Neuron (in vitro differentiated cells): ENCODE measurements at regions not wholly inside any gene's neighbourhood (a gene's known extent, or its start where the extent isn't known, plus 50 kb on each side); places are given as distances from the start of the nearest gene placed in this dataset.
"Not testable (repeated sequence)": the region's sequence is repeated elsewhere in the genome, so short reads cannot be mapped to it uniquely, and the experiment has no call there.

ENCODE experiments used
- H2AFZ ChIP-seq: one replicate; pipeline ENCODE4 v1.6.1; 2013; ENCODE audit warnings: low read depth, mild to moderate bottlenecking, inconsistent platforms, low read length, moderate library complexity
- H3K27me3 ChIP-seq: one replicate; pipeline ENCODE4 v1.6.1; 2013; ENCODE audit warnings: low read length; ENCODE audit not compliant: insufficient read depth
- H3K36me3 ChIP-seq: one replicate; pipeline ENCODE4 v1.6.1; 2013; ENCODE audit warnings: low read length; ENCODE audit not compliant: insufficient read depth
- H3K4me1 ChIP-seq: one replicate; pipeline ENCODE4 v1.6.1; 2013; ENCODE audit warnings: low read length; ENCODE audit not compliant: insufficient read depth
- H3K4me3 ChIP-seq: 2 replicates; pipeline ENCODE4 v1.5.1; 2013; ENCODE audit warnings: mild to moderate bottlenecking, low read length, moderate library complexity
- H3K9me3 ChIP-seq: one replicate; pipeline ENCODE4 v1.6.1; 2013; ENCODE audit warnings: low read length

- no peaks in the 10 kb centered on the region for H3K9me3 ChIP-seq
- H3K4me3 ChIP-seq, result no peak overlapping the region
- no peak overlapping the region for H2AFZ ChIP-seq
- no peaks in the 10 kb centered on the region for H3K27me3 ChIP-seq
- H3K36me3 ChIP-seq, result no peaks in the 10 kb centered on the region
- no peaks in the 10 kb centered on the region for H3K4me1 ChIP-seq
These were observed 1968.7 kb upstream of the FLRT2 start for GRCh38 chr14:83561261-83561660.

- H3K27me3 ChIP-seq, result no peaks in the 10 kb centered on the region
- no peak overlapping the region for H3K4me3 ChIP-seq
- H3K4me1 ChIP-seq, result no peaks in the 10 kb centered on the region
- H3K9me3 ChIP-seq, result no peaks in the 10 kb centered on the region
- no peaks in the 10 kb centered on the region for H3K36me3 ChIP-seq
- H2AFZ ChIP-seq, result no peak overlapping the region
These were observed 1963.4 kb upstream of the FLRT2 start for GRCh38 chr14:83566567-83566966.

GRCh38 chr14:83568141-83568540, 1961.8 kb upstream of the FLRT2 start:
- Histone ChIP-seq H3K36me3 (no peaks in the 10 kb centered on the region), H3K4me3 (no peak overlapping the region), H3K27me3 (no peaks in the 10 kb centered on the region), H2AFZ (no peak overlapping the region), H3K9me3 (no peaks in the 10 kb centered on the region), H3K4me1 (no peaks in the 10 kb centered on the region)

- no peaks in the 10 kb centered on the region for H3K4me1 ChIP-seq
These were observed 1954.6 kb upstream of the FLRT2 start for GRCh38 chr14:83575301-83575700.

GRCh38 chr14:83583201-83583600, 1946.7 kb upstream of the FLRT2 start:
- Histone ChIP-seq H3K36me3 (no peaks in the 10 kb centered on the region), H3K4me1 (no peaks in the 10 kb centered on the region), H3K4me3 (no peak overlapping the region), H3K9me3 (no peaks in the 10 kb centered on the region), H3K27me3 (no peaks in the 10 kb centered on the region), H2AFZ (no peak overlapping the region)

More at GRCh38 chr14:83575301-83575700, 1954.6 kb upstream of the FLRT2 start:
- Histone ChIP-seq H3K27me3 (no peaks in the 10 kb centered on the region), H3K36me3 (no peaks in the 10 kb centered on the region), H3K9me3 (no peaks in the 10 kb centered on the region), H3K4me3 (no peak overlapping the region), H2AFZ (no peak overlapping the region)

GRCh38 chr14:83594874-83595273, 1935.1 kb upstream of the FLRT2 start:
- H2AFZ ChIP-seq, result no peak overlapping the region
- H3K27me3 ChIP-seq, result no peaks in the 10 kb centered on the region
- H3K9me3 ChIP-seq, result no peaks in the 10 kb centered on the region
- H3K36me3 ChIP-seq, result no peaks in the 10 kb centered on the region
- H3K4me1 ChIP-seq, result no peaks in the 10 kb centered on the region
- no peak overlapping the region for H3K4me3 ChIP-seq

- no peaks in the 10 kb centered on the region for H3K27me3 ChIP-seq
- no peak overlapping the region for H3K4me3 ChIP-seq
- H3K36me3 ChIP-seq, result no peaks in the 10 kb centered on the region
- no peaks in the 10 kb centered on the region for H3K4me1 ChIP-seq
- no peak overlapping the region for H2AFZ ChIP-seq
- no peaks in the 10 kb centered on the region for H3K9me3 ChIP-seq
These were observed 1922.3 kb upstream of the FLRT2 start for GRCh38 chr14:83607682-83608081.

GRCh38 chr14:83611491-83611890, 1918.5 kb upstream of the FLRT2 start:
- H3K4me1 ChIP-seq, result no peaks in the 10 kb centered on the region

GRCh38 chr14:83611906-83612390, 1918.0 kb upstream of the FLRT2 start:
- H3K27me3 ChIP-seq, result no peaks in the 10 kb centered on the region
- no peaks in the 10 kb centered on the region for H3K36me3 ChIP-seq
- no peak overlapping the region for H2AFZ ChIP-seq
- no peaks in the 10 kb centered on the region for H3K9me3 ChIP-seq
- no peak overlapping the region for H3K4me3 ChIP-seq
- no peaks in the 10 kb centered on the region for H3K4me1 ChIP-seq

More at GRCh38 chr14:83611491-83611890, 1918.5 kb upstream of the FLRT2 start:
- no peaks in the 10 kb centered on the region for H3K9me3 ChIP-seq
- H3K4me3 ChIP-seq, result no peak overlapping the region
- H3K27me3 ChIP-seq, result no peaks in the 10 kb centered on the region
- H3K36me3 ChIP-seq, result no peaks in the 10 kb centered on the region
- no peak overlapping the region for H2AFZ ChIP-seq

- H3K9me3 ChIP-seq, result no peaks in the 10 kb centered on the region
- H3K36me3 ChIP-seq, result no peaks in the 10 kb centered on the region
- no peak overlapping the region for H3K4me3 ChIP-seq
- H2AFZ ChIP-seq, result no peak overlapping the region
- no peaks in the 10 kb centered on the region for H3K4me1 ChIP-seq
- no peaks in the 10 kb centered on the region for H3K27me3 ChIP-seq
These were observed 1915.0 kb upstream of the FLRT2 start for GRCh38 chr14:83614956-83615355.

GRCh38 chr14:83624541-83624940, 1905.4 kb upstream of the FLRT2 start:
- H3K27me3 ChIP-seq, result no peaks in the 10 kb centered on the region
- H3K4me3 ChIP-seq, result no peak overlapping the region
- no peaks in the 10 kb centered on the region for H3K9me3 ChIP-seq

GRCh38 chr14:83632375-83632774, 1897.6 kb upstream of the FLRT2 start:
- H3K4me1 ChIP-seq, result no peaks in the 10 kb centered on the region
- no peak overlapping the region for H2AFZ ChIP-seq
- H3K9me3 ChIP-seq, result no peaks in the 10 kb centered on the region

More at GRCh38 chr14:83624541-83624940, 1905.4 kb upstream of the FLRT2 start:
- no peaks in the 10 kb centered on the region for H3K36me3 ChIP-seq
- no peaks in the 10 kb centered on the region for H3K4me1 ChIP-seq
- H2AFZ ChIP-seq, result no peak overlapping the region

GRCh38 chr14:83638748-83639504, 1891.0 kb upstream of the FLRT2 start:
- H3K36me3 ChIP-seq, result no peaks in the 10 kb centered on the region
- H3K9me3 ChIP-seq, result no peaks in the 10 kb centered on the region

More at GRCh38 chr14:83632375-83632774, 1897.6 kb upstream of the FLRT2 start:
- Histone ChIP-seq H3K27me3 (no peaks in the 10 kb centered on the region), H3K4me3 (no peak overlapping the region), H3K36me3 (no peaks in the 10 kb centered on the region)

GRCh38 chr14:83639505-83639875, 1890.5 kb upstream of the FLRT2 start:
- not testable (repeated sequence) for H3K4me1 ChIP-seq, H3K27me3 ChIP-seq, H3K4me3 ChIP-seq, H3K9me3 ChIP-seq, H2AFZ ChIP-seq, H3K36me3 ChIP-seq

More at GRCh38 chr14:83638748-83639504, 1891.0 kb upstream of the FLRT2 start:
- Histone ChIP-seq H3K4me1 (no peaks in the 10 kb centered on the region), H3K27me3 (no peaks in the 10 kb centered on the region), H3K4me3 (no peak overlapping the region), H2AFZ (no peak overlapping the region)
